ENCODE measurements at regions not wholly inside any gene's neighbourhood (a gene's known extent, or its start where the extent isn't known, plus 50 kb on each side); places are given as distances from the start of the nearest gene placed in this dataset.
A peak's percentile ranks its signal among the peaks of the same experiment; 100 is the strongest.

- DNase-seq: no peak
Observed at GRCh38 chr1:57901208-57901919, 477.5 kb upstream of the DAB1 start.

- DNase-seq: no peak
Observed at GRCh38 chr1:57898531-57898930, 474.7 kb upstream of the DAB1 start.

GRCh38 chr1:57897581-57897980 is 473.7 kb upstream of the DAB1 start:
- DNase-seq: no peak

GRCh38 chr1:57894315-57894714 is 470.5 kb upstream of the DAB1 start:
- DNase-seq: no peak

- DNase-seq: no peak
Observed at GRCh38 chr1:57889676-57890320, 465.9 kb upstream of the DAB1 start.

- DNase-seq: no peak
Observed at GRCh38 chr1:57887964-57888491, 464.2 kb upstream of the DAB1 start.

GRCh38 chr1:57886376-57886775 is 462.5 kb upstream of the DAB1 start:
- no peak for DNase-seq

GRCh38 chr1:57883642-57883995 is 459.8 kb upstream of the DAB1 start:
- DNase-seq: no peak

- DNase-seq: no peak
Observed at GRCh38 chr1:57882934-57883641, 459.2 kb upstream of the DAB1 start.

GRCh38 chr1:57882072-57882471 is 458.2 kb upstream of the DAB1 start:
- no peak for DNase-seq

GRCh38 chr1:57881639-57882038 is 457.8 kb upstream of the DAB1 start:
- no peak for DNase-seq

- DNase-seq: no peak
Observed at GRCh38 chr1:57879700-57880099, 455.8 kb upstream of the DAB1 start.

- peak; percentile 96 for DNase-seq
Observed at GRCh38 chr1:57874418-57874877, 450.6 kb upstream of the DAB1 start.

GRCh38 chr1:57872913-57873312 is 449.1 kb upstream of the DAB1 start:
- no peak for DNase-seq

- DNase-seq: no peak
Observed at GRCh38 chr1:57868908-57869307, 445.0 kb upstream of the DAB1 start.

GRCh38 chr1:57868239-57868638 is 444.4 kb upstream of the DAB1 start:
- DNase-seq: no peak

- DNase-seq: no peak
Observed at GRCh38 chr1:57866998-57867397, 443.1 kb upstream of the DAB1 start.

- DNase-seq: no peak
Observed at GRCh38 chr1:57860931-57861565, 437.2 kb upstream of the DAB1 start.

- no peak for DNase-seq
Observed at GRCh38 chr1:57860325-57860724, 436.5 kb upstream of the DAB1 start.

- no peak for DNase-seq
Observed at GRCh38 chr1:57858740-57859139, 434.9 kb upstream of the DAB1 start.

- no peak for DNase-seq
Observed at GRCh38 chr1:57857809-57858208, 433.9 kb upstream of the DAB1 start.

- DNase-seq: no peak
Observed at GRCh38 chr1:57854436-57854835, 430.6 kb upstream of the DAB1 start.

GRCh38 chr1:57850176-57850940 is 426.5 kb upstream of the DAB1 start:
- DNase-seq: no peak
